HFF-Myc (cell line): ENCODE measurements at regions not wholly inside any gene's neighbourhood (a gene's known extent, or its start where the extent isn't known, plus 50 kb on each side); places are given as distances from the start of the nearest gene placed in this dataset.

Experiments
- DNase-seq: peaks from one replicate; pipeline ENCODE4 v3.0.0-alpha.2; 2011; ENCODE audit warnings: low read depth; ENCODE audit errors: extremely low read depth
- H3K4me3 ChIP-seq: replicated peaks from 2 replicates; pipeline ENCODE4 v1.5.1; 2011; ENCODE audit warnings: low read depth, mild to moderate bottlenecking, control low read depth, low read length
- CTCF ChIP-seq: IDR thresholded peaks from 2 replicates; pipeline ENCODE4 v1.5.1; 2012; ENCODE audit warnings: mild to moderate bottlenecking, low read depth, low read length, control low read depth; ENCODE audit errors: missing control alignments

GRCh38 chr4:27148211-27148895, 287.7 kb downstream of the STIM2 start:
- no peak for DNase-seq
- TF ChIP-seq CTCF = no peak
- no peak overlapping the region for H3K4me3 ChIP-seq

- DNase-seq = no peak
- no peak for TF ChIP-seq CTCF
Observed at GRCh38 chr4:27149541-27150212, 289.0 kb downstream of the STIM2 start.

GRCh38 chr4:27152703-27153102, 292.1 kb downstream of the STIM2 start:
- TF ChIP-seq CTCF = no peak
- DNase-seq = no peak
- no peak overlapping the region for H3K4me3 ChIP-seq

More at GRCh38 chr4:27149541-27150212, 289.0 kb downstream of the STIM2 start:
- H3K4me3 ChIP-seq = no peak overlapping the region

GRCh38 chr4:27154706-27155105, 294.1 kb downstream of the STIM2 start:
- no peak overlapping the region for H3K4me3 ChIP-seq
- no peak for DNase-seq
- TF ChIP-seq CTCF = no peak

GRCh38 chr4:27161191-27161590, 300.6 kb downstream of the STIM2 start:
- no peak overlapping the region for H3K4me3 ChIP-seq
- no peak for TF ChIP-seq CTCF
- no peak for DNase-seq

- no peak overlapping the region for H3K4me3 ChIP-seq
- TF ChIP-seq CTCF = no peak
- DNase-seq = no peak
Observed at GRCh38 chr4:27168783-27169182, 308.1 kb downstream of the STIM2 start.
